Fibroblast of the aortic adventitia (primary cell): ENCODE measurements at regions not wholly inside any gene's neighbourhood (a gene's known extent, or its start where the extent isn't known, plus 50 kb on each side); places are given as distances from the start of the nearest gene placed in this dataset.

Experiments
- DNase-seq: peaks from one replicate; pipeline ENCODE4 v3.0.0-alpha.2; 2010; ENCODE audit warnings: low read depth
- H3K4me3 ChIP-seq: 2 replicates; pipeline ENCODE4 v1.5.1; 2011; ENCODE audit warnings: low read depth, mild to moderate bottlenecking, control low read depth, low read length, moderate library complexity
- CTCF ChIP-seq: IDR thresholded peaks from 2 replicates; pipeline ENCODE4 v1.5.1; 2011; ENCODE audit warnings: mild to moderate bottlenecking, low read length, control low read depth, inconsistent platforms; ENCODE audit not compliant: insufficient read depth

- H3K4me3 ChIP-seq: no peak overlapping the region
- no peak for TF ChIP-seq CTCF
- no peak for DNase-seq
Measured at GRCh38 chrX:151796576-151796975, 62.0 kb downstream of the CNGA2 start.

GRCh38 chrX:151801980-151802379 lies 67.4 kb downstream of the CNGA2 start:
- H3K4me3 ChIP-seq: no peak overlapping the region
- peak; percentile 41 for TF ChIP-seq CTCF
- DNase-seq: peak; percentile 25

GRCh38 chrX:151806967-151807540 lies 72.5 kb downstream of the CNGA2 start:
- no peak for DNase-seq
- no peak overlapping the region for H3K4me3 ChIP-seq
- TF ChIP-seq CTCF: no peak

- no peak for TF ChIP-seq CTCF
- no peak for DNase-seq
- no peak overlapping the region for H3K4me3 ChIP-seq
Measured at GRCh38 chrX:151812661-151813060, 78.1 kb downstream of the CNGA2 start.

GRCh38 chrX:151814767-151815166 lies 80.2 kb downstream of the CNGA2 start:
- no peak for TF ChIP-seq CTCF
- H3K4me3 ChIP-seq: no peak overlapping the region
- no peak for DNase-seq

- H3K4me3 ChIP-seq: no peak overlapping the region
- DNase-seq: peak; percentile 41
- no peak for TF ChIP-seq CTCF
Measured at GRCh38 chrX:151815398-151815797, 80.9 kb downstream of the CNGA2 start.

GRCh38 chrX:151816934-151817333 lies 82.4 kb downstream of the CNGA2 start:
- no peak for TF ChIP-seq CTCF
- peak; percentile 42 for DNase-seq
- no peak overlapping the region for H3K4me3 ChIP-seq
